HG02610 (cell line): ENCODE measurements at regions not wholly inside any gene's neighbourhood (a gene's known extent, or its start where the extent isn't known, plus 50 kb on each side); places are given as distances from the start of the nearest gene placed in this dataset.
"Not testable (repeated sequence)": the region's sequence is repeated elsewhere in the genome, so short reads cannot be mapped to it uniquely, and the experiment has no call there.

Experiments used
- ATAC-seq: cut with Tn5 transposase; IDR thresholded peaks from one replicate; pipeline ENCODE4 v1.9.1; 2021; ENCODE audit warnings: mild to moderate bottlenecking, moderate library complexity; ENCODE audit not compliant: unreplicated experiment

DNA sequence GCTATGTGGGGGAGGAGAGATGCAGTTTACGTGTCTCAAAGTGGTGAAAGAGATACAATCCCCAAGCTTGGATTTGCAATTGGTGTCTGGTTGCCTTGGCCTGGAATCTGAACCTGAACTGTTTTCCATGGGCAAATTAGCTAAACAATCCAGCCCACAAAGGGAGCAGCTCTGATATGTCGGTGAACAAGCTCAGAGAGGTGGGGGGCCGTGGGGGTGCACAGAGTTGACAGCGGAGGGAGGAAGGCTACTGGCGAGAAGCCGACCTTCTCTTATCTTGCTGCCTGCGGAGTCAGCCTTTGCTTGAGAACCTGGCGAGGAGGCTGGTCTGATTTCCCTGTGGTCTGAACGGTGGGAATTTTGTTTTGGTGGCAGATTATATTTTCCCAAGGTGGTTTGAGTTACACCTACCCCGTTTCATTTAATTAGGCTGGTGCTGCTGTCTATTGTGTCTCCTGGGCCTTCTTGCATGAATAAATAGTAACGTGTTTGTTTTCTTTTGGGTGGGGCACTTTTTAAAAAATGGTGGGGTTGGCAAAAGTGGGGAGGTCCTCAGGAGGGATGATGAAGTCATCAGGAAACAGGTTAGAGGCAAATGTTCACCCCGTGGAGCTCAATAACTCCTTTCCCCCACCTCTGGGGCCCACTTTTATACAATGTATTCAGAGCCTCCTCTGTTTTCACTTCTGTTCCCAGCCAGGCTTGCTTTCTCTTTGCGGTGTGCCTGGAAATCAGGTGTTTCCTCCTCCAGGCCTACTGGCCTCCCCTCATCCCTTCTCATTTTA lies 80.9 kb upstream of the IGFBP5 start:
- no peak for ATAC-seq

- ATAC-seq = no peak
Observed at GRCh38 chr2:216775043-216775453, 79.7 kb upstream of the IGFBP5 start.

- no peak for ATAC-seq
Observed at GRCh38 chr2:216774620-216775019, 79.3 kb upstream of the IGFBP5 start.

GRCh38 chr2:216774180-216774579 lies 78.8 kb upstream of the IGFBP5 start:
- ATAC-seq = no peak

GRCh38 chr2:216773072-216773471 lies 77.7 kb upstream of the IGFBP5 start:
- no peak for ATAC-seq

GRCh38 chr2:216770717-216771116 lies 75.4 kb upstream of the IGFBP5 start:
- no peak for ATAC-seq

- no peak for ATAC-seq
Observed at GRCh38 chr2:216770050-216770449, 74.7 kb upstream of the IGFBP5 start.

DNA sequence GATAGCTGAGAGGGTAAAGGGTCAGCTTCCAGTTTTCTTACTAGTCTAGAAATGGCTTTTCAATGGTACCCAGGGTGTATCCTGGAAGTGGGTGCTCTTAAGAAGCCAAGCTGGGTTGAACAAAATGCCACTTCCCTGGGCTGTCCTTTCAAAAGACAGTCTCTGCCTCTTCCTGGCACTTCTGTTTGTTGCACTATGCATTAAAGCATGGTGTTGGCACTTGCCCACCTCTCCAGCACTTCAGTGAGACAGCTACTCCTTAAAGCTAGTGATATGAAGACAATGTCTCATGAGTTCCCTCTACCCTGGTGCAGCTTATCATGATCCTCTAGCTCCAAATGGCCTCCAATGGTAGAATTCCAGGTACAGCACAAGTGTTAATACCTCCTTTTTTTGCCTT lies 74.3 kb upstream of the IGFBP5 start:
- no peak for ATAC-seq

- no peak for ATAC-seq
Observed at GRCh38 chr2:216768908-216769411, 73.6 kb upstream of the IGFBP5 start.

DNA sequence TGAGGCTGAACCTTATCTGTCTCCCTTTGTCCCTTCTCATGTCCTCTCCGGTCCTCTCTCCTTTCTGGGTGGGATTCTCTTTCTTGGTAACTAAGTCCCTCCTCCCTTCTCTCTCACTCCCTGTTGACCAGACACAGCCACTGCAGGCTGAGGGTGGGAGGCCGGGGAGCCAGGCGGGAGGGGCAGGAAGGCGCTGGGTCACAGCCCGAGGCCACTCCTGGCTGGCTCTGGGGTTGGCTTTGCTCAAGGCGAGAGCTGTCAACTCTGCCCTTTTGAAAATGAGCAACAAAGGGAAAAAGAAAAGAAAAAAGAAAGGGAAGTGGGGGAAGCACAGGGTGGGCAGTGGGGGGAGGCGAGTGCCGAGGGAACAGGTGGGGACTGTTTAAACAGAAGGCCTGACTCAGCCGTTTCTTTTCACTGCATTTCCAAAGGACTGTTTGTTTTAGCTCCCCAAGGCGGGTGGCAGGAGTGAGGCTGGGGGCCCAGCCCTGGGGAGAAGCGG lies 70.5 kb upstream of the IGFBP5 start:
- ATAC-seq = no peak

- ATAC-seq = no peak
Observed at GRCh38 chr2:216763396-216763795, 68.0 kb upstream of the IGFBP5 start.

DNA sequence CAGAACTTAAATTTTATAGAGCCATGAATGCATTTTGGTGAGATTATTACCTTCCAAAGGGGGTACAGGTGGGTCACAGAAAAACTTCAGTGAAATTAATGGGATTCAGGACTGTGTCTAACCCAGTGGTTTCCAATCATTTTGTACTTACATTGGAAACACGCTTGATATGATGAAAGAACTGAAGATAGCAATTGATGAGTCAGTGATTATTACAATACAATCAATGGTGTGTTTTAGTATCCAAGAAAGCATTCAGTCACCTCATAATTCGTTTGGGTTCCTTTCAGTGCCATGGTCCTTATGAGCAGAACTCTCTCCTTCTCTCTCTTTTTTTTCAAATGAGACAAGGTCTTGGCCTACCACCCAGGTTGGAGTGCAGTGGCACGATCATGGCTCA lies 66.5 kb upstream of the IGFBP5 start:
- no peak for ATAC-seq

DNA sequence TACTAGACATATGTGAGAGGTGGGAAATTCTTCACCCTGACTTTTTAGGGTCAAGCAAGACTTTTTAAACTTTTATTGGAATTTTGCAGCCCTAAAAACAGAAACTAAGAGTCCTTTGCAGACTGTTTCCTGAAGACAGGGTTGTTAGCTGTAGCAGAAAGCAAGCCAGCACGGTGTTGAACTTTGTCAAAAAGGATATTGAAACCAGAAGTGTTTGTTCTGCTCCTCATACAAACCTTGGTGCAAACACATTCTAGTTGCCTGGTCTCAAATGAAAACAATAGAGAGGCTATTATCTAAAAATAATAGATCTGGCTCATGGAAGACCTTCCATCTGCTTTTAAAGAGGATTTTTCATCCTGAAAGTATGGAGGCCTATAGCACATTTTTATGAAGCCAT lies 65.8 kb upstream of the IGFBP5 start:
- ATAC-seq = no peak

DNA sequence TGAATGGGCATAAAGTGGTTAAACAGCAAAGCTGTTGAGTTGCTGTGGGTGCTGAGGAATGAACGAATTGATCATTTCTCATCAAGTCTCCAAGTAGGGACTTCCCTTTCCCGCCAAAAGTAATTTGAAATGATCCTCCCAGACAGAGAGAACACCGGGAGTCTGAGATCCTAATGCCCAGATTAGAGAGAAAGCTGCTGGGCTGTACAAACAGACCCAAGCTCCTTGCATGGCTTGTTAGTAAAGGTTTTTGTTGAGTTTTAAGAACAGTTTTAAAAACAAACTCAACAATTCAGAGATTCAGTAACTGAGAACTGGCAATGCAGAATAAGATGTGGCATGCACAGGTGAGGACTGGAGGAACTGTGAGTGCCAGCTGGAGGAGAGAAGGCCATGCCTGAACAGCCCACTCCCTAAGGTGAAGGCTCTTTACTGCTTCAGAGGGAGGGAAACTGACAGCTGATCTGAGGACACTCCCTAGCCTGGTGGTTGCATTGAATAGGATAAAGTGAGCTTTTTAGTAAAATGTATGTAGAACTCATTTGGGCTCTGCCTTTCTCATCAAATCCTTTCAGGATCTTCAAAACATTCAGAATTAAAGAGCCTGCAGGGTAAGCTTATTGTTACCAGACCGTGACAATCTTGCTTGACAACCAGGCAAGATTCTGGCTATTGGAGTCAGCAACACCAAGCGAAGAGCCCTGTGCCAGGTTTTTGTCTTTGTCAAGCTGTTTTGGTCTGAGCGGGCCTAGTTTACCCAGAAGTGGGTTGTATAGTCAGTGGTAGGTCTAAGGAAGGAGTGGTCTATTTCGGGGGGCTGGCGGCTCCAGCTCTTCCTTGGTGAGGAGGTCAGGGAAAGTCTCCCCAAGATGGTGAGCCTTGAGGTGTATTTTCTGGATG lies 63.2 kb upstream of the IGFBP5 start:
- no peak for ATAC-seq

GRCh38 chr2:216757532-216757931 lies 62.2 kb upstream of the IGFBP5 start:
- ATAC-seq = no peak

- ATAC-seq = no peak
Observed at GRCh38 chr2:216756435-216756834, 61.1 kb upstream of the IGFBP5 start.

- ATAC-seq = no peak
Observed at GRCh38 chr2:216754812-216755211, 59.5 kb upstream of the IGFBP5 start.

DNA sequence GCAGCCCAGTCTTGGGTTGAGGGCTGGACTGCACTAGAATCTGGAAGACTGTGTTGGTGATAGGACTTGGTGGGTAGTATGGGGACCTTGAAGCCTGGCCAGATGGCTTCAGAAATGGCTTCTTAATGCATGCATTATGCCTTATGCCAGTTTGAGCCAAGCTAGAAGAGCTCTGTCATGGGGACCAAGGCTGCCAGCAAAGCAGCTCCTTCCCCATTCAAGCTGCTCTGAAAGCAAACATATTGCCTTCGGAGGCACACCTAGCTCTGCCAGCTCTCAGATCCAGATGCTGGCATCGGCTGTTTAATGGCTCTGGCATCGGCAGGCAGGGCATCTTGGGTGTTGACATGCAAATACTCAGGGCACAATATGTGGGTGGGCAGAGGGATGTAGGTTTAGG lies 59.0 kb upstream of the IGFBP5 start:
- ATAC-seq = no peak

DNA sequence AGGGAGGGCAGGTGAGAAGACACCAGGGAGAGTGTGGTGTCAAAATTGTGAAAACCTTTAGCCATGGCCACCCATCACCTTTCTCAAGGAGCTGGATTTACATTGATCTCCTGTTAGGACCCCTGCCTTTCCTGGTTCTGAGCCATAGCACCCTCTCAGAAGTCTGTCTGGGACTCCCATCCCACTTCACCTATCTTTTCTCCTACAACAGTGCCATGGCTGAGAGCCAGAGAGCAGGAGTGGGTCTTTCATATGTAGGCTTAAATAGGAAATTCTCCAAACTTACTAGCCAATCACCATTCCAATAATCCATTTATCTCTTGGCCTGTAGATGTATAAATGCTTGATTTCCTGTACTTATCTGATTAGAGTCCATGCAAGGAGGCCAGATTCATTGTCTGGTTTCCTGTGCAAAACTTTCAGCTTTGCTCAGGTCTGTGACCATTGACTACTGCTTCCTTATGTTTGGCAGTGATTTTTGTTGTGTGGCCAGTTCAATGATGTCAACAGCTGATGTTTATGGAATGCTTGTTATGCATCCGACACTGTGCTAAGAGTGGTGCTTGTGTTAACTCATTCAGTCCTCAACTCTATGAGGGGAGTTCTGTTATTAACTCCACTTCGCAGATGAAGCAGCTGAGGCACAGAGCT lies 57.6 kb upstream of the IGFBP5 start:
- ATAC-seq = no peak

- not testable (repeated sequence) for ATAC-seq
Observed at GRCh38 chr2:216750750-216751149, 55.4 kb upstream of the IGFBP5 start.

DNA sequence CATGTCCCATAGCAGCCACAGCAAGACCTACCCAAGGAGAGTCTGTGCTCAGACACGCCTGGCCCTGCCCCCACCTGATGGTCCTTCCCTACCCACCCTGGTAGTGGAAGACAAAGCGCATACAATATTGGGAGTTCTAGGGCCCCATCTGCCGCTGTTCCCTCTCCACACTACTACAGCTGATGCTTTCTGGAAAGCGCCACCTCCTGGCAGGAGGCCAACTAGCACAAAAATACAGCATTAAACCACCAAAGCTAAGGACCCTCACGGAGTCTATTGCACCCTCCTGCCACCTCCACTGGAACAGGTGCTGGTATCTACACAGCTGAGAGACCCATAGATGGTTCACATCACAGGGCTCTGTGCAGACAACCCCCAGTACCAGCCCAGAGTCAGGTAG lies 50.9 kb upstream of the IGFBP5 start:
- not testable (repeated sequence) for ATAC-seq
